ENCODE measurements at regions not wholly inside any gene's neighbourhood (a gene's known extent, or its start where the extent isn't known, plus 50 kb on each side); places are given as distances from the start of the nearest gene placed in this dataset.

DNA sequence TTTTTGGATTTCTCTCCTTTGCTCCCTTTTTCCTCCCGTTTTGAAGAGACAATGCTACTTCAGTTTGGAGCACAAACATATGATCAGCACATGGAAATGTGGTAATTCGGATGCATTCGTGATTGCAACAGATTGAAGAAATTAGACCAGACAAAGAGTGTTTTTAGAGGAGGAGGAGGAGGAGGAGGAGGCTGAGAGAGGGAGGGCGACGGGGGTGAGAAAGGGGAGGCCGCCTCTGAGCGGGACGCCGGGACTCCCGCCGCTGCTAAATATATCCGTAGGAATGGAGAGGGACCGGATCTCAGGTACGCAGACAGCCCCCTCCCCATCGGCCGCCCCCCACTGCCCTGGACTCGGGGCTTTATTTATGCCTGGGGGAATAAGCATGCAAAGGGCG, 179.3 kb downstream of the SEC14L1 start:
- peaks cover 57% of the 10 kb centered on the region for H3K4me1 Mint-ChIP-seq
- H3K36me3 Mint-ChIP-seq (ENCODE audit: low read depth): no peaks in the 10 kb centered on the region
- no peak overlapping the region for H3K27ac Mint-ChIP-seq (ENCODE audit: unreplicated experiment)
- H3K4me3 Mint-ChIP-seq: peak overlapping the region; percentile 14
- H3K9me3 Mint-ChIP-seq: no peaks in the 10 kb centered on the region
- H3K27me3 Mint-ChIP-seq (ENCODE audit: low read depth): no peaks in the 10 kb centered on the region
- TF ChIP-seq, protein P1, sequence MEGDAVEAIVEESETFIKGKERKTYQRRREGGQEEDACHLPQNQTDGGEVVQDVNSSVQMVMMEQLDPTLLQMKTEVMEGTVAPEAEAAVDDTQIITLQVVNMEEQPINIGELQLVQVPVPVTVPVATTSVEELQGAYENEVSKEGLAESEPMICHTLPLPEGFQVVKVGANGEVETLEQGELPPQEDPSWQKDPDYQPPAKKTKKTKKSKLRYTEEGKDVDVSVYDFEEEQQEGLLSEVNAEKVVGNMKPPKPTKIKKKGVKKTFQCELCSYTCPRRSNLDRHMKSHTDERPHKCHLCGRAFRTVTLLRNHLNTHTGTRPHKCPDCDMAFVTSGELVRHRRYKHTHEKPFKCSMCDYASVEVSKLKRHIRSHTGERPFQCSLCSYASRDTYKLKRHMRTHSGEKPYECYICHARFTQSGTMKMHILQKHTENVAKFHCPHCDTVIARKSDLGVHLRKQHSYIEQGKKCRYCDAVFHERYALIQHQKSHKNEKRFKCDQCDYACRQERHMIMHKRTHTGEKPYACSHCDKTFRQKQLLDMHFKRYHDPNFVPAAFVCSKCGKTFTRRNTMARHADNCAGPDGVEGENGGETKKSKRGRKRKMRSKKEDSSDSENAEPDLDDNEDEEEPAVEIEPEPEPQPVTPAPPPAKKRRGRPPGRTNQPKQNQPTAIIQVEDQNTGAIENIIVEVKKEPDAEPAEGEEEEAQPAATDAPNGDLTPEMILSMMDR (conservative IDR thresholded peaks at IDR 0.05): no peak
- no peak for DNase-seq (ENCODE audit: low read depth, low spot score)

DNA sequence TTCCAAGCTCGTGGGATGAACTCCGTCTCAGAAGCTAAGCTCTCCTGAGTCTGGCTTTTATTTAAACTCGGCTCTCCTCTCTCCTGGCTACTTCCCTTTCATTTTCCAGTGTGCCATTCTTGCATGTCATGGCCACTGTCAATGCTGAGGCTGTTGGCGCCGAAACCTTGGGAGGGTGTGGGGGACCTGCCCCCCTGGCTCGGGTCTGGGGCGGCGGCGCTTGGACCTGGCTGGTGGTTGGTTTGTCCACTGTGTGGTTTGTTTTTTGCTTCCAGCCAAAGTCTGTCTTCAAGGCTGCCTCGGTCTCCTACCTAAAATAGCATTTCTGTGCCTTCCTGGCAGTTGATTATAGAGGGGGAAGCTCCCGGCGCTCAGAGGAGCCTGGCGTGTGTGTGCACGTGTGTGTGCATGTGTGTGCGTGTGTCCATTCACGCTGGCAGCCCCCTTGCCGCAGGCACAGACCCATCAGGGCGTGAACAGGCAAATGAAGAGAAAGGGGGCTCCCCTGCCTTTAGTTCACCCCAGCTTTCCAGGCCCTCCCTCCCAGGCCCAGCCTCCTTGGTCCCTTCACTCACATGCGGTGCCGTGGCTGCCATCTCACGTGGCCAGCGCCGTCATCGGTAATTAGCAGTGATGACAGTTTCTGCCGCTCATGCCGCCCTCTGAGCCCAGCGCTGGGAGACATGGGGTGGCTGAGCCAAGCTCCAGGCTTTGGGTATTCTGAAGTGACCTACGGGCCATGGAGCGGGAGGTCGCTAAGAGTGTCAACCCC, 179.9 kb downstream of the SEC14L1 start:
- H3K27ac Mint-ChIP-seq (ENCODE audit: unreplicated experiment): no peak overlapping the region
- H3K9me3 Mint-ChIP-seq: no peaks in the 10 kb centered on the region
- H3K4me1 Mint-ChIP-seq: peaks cover 60% of the 10 kb centered on the region
- no peak for DNase-seq (ENCODE audit: low read depth, low spot score)
- peak overlapping the region; percentile 54 for H3K4me3 Mint-ChIP-seq
- TF ChIP-seq, protein P1 (conservative IDR thresholded peaks at IDR 0.05): no peak
- no peaks in the 10 kb centered on the region for H3K27me3 Mint-ChIP-seq (ENCODE audit: low read depth)
- H3K36me3 Mint-ChIP-seq (ENCODE audit: low read depth): no peaks in the 10 kb centered on the region

DNA sequence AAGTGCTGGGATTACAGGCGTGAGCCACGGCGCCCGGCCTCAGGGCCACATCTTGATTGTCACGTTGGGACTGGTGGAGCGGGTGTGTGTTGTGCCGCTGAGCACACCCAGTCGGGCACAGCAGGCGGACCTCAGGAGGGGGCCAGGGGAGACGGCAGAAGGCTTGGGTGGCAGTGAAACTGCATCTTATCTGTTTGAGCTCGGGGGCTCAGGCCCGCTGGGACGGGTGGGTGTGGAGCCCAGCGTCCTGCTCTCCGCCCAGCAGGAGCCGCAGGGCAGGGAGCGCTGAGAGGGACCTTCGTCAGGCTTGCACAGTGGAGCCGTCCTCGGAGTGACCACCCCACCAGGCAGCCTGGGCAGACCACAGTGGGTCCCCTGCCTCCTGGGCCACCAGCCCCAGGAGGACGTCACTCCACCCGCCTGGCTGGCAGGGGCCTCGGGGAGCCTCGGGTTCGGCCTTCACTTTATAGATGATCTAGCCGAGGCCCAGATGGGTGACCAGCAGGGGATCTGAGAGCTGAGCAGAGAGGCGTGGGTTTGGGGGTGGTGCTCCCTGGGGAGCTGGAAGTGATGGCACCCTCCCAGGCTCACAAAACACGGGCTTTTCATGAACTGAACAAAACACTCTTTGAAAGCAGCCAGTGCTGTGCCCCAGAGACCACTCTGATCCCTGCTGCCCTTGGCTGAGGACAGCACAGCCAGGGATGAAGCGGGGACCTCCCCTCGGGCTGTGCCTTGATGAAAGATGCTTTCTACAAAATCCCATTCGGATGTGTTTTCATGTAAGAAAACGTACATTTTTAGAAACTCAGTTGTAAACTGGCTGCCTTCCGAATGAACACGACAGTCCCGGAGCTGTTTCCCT, 181.1 kb downstream of the SEC14L1 start:
- no peak for DNase-seq (ENCODE audit: low read depth, low spot score)
- TF ChIP-seq, protein P1 (conservative IDR thresholded peaks at IDR 0.05): no peak
- Mint-ChIP-seq H3K27me3 (ENCODE audit: low read depth) (no peaks in the 10 kb centered on the region), H3K4me3 (peak overlapping the region; percentile 41), H3K36me3 (ENCODE audit: low read depth) (no peaks in the 10 kb centered on the region), H3K4me1 (peaks cover 62% of the 10 kb centered on the region), H3K27ac (ENCODE audit: unreplicated experiment) (no peak overlapping the region), H3K9me3 (no peaks in the 10 kb centered on the region)

DNA sequence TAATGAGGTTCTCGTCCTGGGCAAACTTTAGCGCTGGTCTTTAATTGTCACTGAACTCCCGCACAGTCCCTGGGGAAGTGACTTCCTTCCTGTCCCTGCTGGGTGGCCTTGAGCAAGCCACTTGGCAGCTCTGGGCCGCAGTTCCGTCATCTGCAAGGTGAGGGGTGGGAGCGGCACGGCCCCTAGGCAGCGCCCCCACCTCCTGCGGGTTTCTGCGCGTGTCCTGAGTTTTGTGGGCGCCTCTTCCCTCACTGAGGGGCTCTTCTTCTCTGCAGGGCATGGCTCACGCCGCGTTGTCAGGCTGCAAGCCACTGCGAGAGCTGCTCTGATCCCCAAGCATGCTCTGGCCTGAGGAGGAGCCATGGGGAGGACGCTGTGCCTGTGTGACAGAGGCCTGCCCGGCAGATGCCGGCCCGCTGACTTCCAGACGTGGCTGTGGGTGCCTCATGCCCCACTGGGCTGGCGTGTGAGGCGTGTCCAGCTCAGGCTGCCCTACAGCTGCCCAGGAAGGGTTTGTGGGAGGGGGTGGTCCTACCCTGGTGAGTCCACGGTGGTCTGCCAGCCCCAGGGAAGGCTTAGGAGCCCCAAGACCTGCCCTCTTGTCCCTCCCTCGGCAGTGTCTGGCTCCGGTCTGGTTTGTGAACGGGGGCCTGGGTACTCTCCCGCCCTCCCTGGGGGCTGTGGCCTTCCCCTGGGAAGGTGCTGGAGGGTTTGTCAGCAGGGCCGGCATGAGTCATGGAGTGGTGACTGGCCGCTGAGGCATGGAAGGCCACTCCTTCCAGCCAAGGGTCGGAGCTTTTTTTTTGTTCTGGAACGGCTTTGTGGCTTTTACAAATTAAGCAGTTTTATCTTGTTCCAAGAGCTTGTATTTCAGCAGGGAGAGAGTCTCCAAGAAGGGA, 182.0 kb downstream of the SEC14L1 start:
- Mint-ChIP-seq H3K27ac (ENCODE audit: unreplicated experiment) (peak overlapping the region; percentile 94), H3K9me3 (no peaks in the 10 kb centered on the region), H3K27me3 (ENCODE audit: low read depth) (no peaks in the 10 kb centered on the region), H3K4me1 (peaks cover 64% of the 10 kb centered on the region), H3K4me3 (peak overlapping the region; percentile 41), H3K36me3 (ENCODE audit: low read depth) (no peaks in the 10 kb centered on the region)
- no peak for DNase-seq (ENCODE audit: low read depth, low spot score)
- TF ChIP-seq, protein P1 (conservative IDR thresholded peaks at IDR 0.05): no peak

Measured in neural crest cell (in vitro differentiated cells).